ENCODE measurements at regions not wholly inside any gene's neighbourhood (a gene's known extent, or its start where the extent isn't known, plus 50 kb on each side); places are given as distances from the start of the nearest gene placed in this dataset.

- Histone ChIP-seq H3K9me3 (no peaks in the 10 kb centered on the region), H3K27ac (no peak overlapping the region), H3K36me3 (no peaks in the 10 kb centered on the region), H3K27me3 (no peaks in the 10 kb centered on the region), H3K4me3 (no peak overlapping the region), H3K4me1 (no peaks in the 10 kb centered on the region)
- no peak for DNase-seq (ENCODE audit: extremely low spot score in 2 of 2)
- no peak for TF ChIP-seq POLR2AphosphoS5 (IDR thresholded peaks at IDR 0.05; ENCODE audit: insufficient read depth in 1 of 2, low read depth in 1 of 2)
- TF ChIP-seq, protein P1, sequence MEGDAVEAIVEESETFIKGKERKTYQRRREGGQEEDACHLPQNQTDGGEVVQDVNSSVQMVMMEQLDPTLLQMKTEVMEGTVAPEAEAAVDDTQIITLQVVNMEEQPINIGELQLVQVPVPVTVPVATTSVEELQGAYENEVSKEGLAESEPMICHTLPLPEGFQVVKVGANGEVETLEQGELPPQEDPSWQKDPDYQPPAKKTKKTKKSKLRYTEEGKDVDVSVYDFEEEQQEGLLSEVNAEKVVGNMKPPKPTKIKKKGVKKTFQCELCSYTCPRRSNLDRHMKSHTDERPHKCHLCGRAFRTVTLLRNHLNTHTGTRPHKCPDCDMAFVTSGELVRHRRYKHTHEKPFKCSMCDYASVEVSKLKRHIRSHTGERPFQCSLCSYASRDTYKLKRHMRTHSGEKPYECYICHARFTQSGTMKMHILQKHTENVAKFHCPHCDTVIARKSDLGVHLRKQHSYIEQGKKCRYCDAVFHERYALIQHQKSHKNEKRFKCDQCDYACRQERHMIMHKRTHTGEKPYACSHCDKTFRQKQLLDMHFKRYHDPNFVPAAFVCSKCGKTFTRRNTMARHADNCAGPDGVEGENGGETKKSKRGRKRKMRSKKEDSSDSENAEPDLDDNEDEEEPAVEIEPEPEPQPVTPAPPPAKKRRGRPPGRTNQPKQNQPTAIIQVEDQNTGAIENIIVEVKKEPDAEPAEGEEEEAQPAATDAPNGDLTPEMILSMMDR (IDR thresholded peaks at IDR 0.05), result no peak
- TF ChIP-seq POLR2A (IDR thresholded peaks at IDR 0.05), result no peak
- intact Hi-C loops (cut with DNase I), result no loop called here
Measured at GRCh38 chr1:222938986-222939385, 124.1 kb downstream of the DISP1 start.

DNA sequence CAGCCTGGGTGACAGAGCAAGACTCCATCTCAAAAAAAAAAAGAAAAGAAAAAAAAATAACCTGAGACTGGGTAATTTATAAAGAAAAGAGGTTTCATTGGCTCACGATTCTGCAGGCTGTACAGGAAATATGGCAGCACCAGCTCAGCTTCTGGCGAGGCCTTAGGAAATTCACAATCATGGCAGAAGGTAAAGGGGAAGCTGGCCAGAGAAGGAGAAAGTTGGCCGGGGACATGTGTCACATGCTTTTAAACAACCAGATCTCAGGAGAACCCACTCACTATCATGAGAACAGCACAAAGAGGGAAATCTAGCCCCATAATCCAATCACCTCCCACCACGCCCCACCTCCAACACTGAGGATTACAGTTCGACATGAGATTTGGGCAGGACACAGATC is 125.3 kb downstream of the DISP1 start:
- intact Hi-C loops (cut with DNase I), result no loop called here
- Histone ChIP-seq H3K27me3 (no peaks in the 10 kb centered on the region), H3K9me3 (no peaks in the 10 kb centered on the region), H3K36me3 (no peaks in the 10 kb centered on the region), H3K4me3 (no peak overlapping the region), H3K4me1 (no peaks in the 10 kb centered on the region), H3K27ac (no peak overlapping the region)
- TF ChIP-seq POLR2AphosphoS5 (IDR thresholded peaks at IDR 0.05; ENCODE audit: insufficient read depth in 1 of 2, low read depth in 1 of 2) (no peak), POLR2A (IDR thresholded peaks at IDR 0.05) (no peak)
- TF ChIP-seq, protein P1 (IDR thresholded peaks at IDR 0.05), result no peak
- no peak for DNase-seq (ENCODE audit: extremely low spot score in 2 of 2)

GRCh38 chr1:222940906-222941305 is 126.1 kb downstream of the DISP1 start:
- no peak for TF ChIP-seq POLR2A (IDR thresholded peaks at IDR 0.05)
- TF ChIP-seq POLR2AphosphoS5 (IDR thresholded peaks at IDR 0.05; ENCODE audit: insufficient read depth in 1 of 2, low read depth in 1 of 2), result no peak
- TF ChIP-seq, protein P1 (IDR thresholded peaks at IDR 0.05), result no peak
- Histone ChIP-seq H3K4me1 (no peaks in the 10 kb centered on the region), H3K27me3 (no peaks in the 10 kb centered on the region), H3K36me3 (no peaks in the 10 kb centered on the region), H3K9me3 (no peaks in the 10 kb centered on the region), H3K4me3 (no peak overlapping the region), H3K27ac (no peak overlapping the region)
- DNase-seq (ENCODE audit: extremely low spot score in 2 of 2), result no peak
- intact Hi-C loops (cut with DNase I), result no loop called here

DNA sequence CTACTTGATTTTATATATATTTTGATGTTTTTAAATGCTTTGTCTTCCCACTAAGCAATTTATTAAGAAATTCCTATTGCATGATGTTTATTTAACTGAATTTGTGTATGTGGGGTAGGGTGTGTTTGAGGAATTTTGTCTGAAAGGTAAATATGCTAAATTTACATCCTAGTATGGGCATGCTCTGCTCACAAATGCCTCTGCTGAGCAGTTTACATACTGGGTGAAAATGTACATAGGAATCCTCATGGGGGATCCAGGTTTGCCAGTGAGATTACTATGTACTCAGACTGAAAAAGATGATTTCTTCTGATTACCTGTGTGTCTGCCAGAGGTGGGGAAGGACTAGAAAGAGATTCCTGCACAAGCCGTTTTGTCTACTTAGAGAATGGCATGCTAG is 126.6 kb downstream of the DISP1 start:
- Histone ChIP-seq H3K4me1 (no peaks in the 10 kb centered on the region), H3K36me3 (no peaks in the 10 kb centered on the region), H3K9me3 (no peaks in the 10 kb centered on the region), H3K4me3 (no peak overlapping the region), H3K27ac (no peak overlapping the region), H3K27me3 (no peaks in the 10 kb centered on the region)
- no peak for DNase-seq (ENCODE audit: extremely low spot score in 2 of 2)
- intact Hi-C loops (cut with DNase I), result no loop called here
- TF ChIP-seq, protein P1 (IDR thresholded peaks at IDR 0.05), result no peak
- TF ChIP-seq POLR2AphosphoS5 (IDR thresholded peaks at IDR 0.05; ENCODE audit: insufficient read depth in 1 of 2, low read depth in 1 of 2), result no peak
- no peak for TF ChIP-seq POLR2A (IDR thresholded peaks at IDR 0.05)

- TF ChIP-seq, protein P1 (IDR thresholded peaks at IDR 0.05), result no peak
- TF ChIP-seq POLR2AphosphoS5 (IDR thresholded peaks at IDR 0.05; ENCODE audit: insufficient read depth in 1 of 2, low read depth in 1 of 2) (no peak), POLR2A (IDR thresholded peaks at IDR 0.05) (no peak)
- Histone ChIP-seq H3K36me3 (no peaks in the 10 kb centered on the region), H3K4me1 (no peaks in the 10 kb centered on the region), H3K27ac (no peak overlapping the region), H3K27me3 (no peaks in the 10 kb centered on the region), H3K9me3 (no peaks in the 10 kb centered on the region), H3K4me3 (no peak overlapping the region)
- DNase-seq (ENCODE audit: extremely low spot score in 2 of 2), result no peak
- intact Hi-C loops (cut with DNase I), result no loop called here
Measured at GRCh38 chr1:222946436-222946835, 131.6 kb downstream of the DISP1 start.

Data from vagina (tissue), 2 donors.